ENCODE measurements at regions not wholly inside any gene's neighbourhood (a gene's known extent, or its start where the extent isn't known, plus 50 kb on each side); places are given as distances from the start of the nearest gene placed in this dataset.

DNA sequence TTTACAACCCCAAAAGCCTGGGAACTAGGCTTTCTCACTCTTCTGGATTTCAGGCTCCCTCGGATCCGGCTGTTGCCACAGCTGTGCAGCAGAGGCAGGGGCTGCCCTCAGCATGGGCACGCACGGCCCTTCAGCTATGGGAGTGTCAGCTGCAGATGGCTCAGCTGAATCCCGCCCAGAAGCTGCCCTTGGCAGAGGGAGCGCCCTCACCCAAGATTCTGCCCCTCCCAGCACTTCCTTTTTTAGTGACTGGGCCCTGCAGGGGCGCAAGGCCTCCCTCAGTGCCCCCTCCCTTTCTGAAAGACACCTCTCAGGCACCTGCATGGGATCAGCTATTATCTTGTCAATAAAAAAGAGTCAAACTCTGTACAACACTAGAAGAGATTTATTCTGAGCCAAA lies 67.9 kb upstream of the THBS2 start:
- Histone ChIP-seq H3K27me3 (ENCODE audit: insufficient read depth) (no peaks in the 10 kb centered on the region), H4K20me1 (ENCODE audit: insufficient read depth) (no peaks in the 10 kb centered on the region), H3K4me3 (ENCODE audit: low read depth in 2 of 2, low read length in 1 of 2) (no peak overlapping the region), H3K4me2 (no peak overlapping the region), H3K36me3 (replicated peaks in 1 of 2; ENCODE audit: control insufficient read depth in 1 of 2, insufficient read depth in 2 of 2, low read length in 1 of 2) (no peaks in the 10 kb centered on the region), H3F3A (replicated peaks; ENCODE audit: insufficient read depth) (no peaks in the 10 kb centered on the region), H3K9ac (no peak overlapping the region), H3K79me2 (ENCODE audit: insufficient read depth) (no peaks in the 10 kb centered on the region), H3K9me3 (no peaks in the 10 kb centered on the region), H3K27ac (ENCODE audit: low read depth in 2 of 2, low read length in 1 of 2) (no peak overlapping the region), H3K9me2 (no peaks in the 10 kb centered on the region), H3K4me1 (ENCODE audit: control insufficient read depth in 1 of 2, insufficient read depth in 2 of 2, low read depth in 1 of 2, low read length in 1 of 2) (no peaks in the 10 kb centered on the region), H2AFZ (ENCODE audit: low read depth) (no peak overlapping the region)
- ChIA-PET CTCF (no interaction called here), POLR2A (no interaction called here)
- TF ChIP-seq MEF2A (IDR thresholded peaks at IDR 0.05; ENCODE audit: borderline replicate concordance, low read depth) = no peak
- TF ChIP-seq, protein P1, sequence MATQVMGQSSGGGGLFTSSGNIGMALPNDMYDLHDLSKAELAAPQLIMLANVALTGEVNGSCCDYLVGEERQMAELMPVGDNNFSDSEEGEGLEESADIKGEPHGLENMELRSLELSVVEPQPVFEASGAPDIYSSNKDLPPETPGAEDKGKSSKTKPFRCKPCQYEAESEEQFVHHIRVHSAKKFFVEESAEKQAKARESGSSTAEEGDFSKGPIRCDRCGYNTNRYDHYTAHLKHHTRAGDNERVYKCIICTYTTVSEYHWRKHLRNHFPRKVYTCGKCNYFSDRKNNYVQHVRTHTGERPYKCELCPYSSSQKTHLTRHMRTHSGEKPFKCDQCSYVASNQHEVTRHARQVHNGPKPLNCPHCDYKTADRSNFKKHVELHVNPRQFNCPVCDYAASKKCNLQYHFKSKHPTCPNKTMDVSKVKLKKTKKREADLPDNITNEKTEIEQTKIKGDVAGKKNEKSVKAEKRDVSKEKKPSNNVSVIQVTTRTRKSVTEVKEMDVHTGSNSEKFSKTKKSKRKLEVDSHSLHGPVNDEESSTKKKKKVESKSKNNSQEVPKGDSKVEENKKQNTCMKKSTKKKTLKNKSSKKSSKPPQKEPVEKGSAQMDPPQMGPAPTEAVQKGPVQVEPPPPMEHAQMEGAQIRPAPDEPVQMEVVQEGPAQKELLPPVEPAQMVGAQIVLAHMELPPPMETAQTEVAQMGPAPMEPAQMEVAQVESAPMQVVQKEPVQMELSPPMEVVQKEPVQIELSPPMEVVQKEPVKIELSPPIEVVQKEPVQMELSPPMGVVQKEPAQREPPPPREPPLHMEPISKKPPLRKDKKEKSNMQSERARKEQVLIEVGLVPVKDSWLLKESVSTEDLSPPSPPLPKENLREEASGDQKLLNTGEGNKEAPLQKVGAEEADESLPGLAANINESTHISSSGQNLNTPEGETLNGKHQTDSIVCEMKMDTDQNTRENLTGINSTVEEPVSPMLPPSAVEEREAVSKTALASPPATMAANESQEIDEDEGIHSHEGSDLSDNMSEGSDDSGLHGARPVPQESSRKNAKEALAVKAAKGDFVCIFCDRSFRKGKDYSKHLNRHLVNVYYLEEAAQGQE (IDR thresholded peaks at IDR 0.05; ENCODE audit: low read depth, low read length) = no peak
- TF ChIP-seq RAD21 (IDR thresholded peaks at IDR 0.05; ENCODE audit: low read length) = no peak
- TF ChIP-seq TAF1 (IDR thresholded peaks at IDR 0.05; ENCODE audit: borderline replicate concordance, low read depth, low read length) = no peak
- TF ChIP-seq, protein P2, sequence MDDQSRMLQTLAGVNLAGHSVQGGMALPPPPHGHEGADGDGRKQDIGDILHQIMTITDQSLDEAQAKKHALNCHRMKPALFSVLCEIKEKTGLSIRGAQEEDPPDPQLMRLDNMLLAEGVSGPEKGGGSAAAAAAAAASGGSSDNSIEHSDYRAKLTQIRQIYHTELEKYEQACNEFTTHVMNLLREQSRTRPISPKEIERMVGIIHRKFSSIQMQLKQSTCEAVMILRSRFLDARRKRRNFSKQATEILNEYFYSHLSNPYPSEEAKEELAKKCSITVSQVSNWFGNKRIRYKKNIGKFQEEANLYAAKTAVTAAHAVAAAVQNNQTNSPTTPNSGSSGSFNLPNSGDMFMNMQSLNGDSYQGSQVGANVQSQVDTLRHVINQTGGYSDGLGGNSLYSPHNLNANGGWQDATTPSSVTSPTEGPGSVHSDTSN (IDR thresholded peaks at IDR 0.05) = no peak
- TF ChIP-seq SIN3A (IDR thresholded peaks at IDR 0.05; ENCODE audit: borderline replicate concordance, low read depth, low read length) = no peak
- no peak for TF ChIP-seq GATA2 (CRISPR knock-in tag; IDR thresholded peaks at IDR 0.05)
- TF ChIP-seq FOXJ3 (CRISPR knock-in tag; IDR thresholded peaks at IDR 0.05) = no peak
- no peak for TF ChIP-seq MXI1 (IDR thresholded peaks at IDR 0.05; ENCODE audit: low read depth, low read length)
- TF ChIP-seq RFX5 (IDR thresholded peaks at IDR 0.05; ENCODE audit: low read length) = no peak
- no peak for TF ChIP-seq CHD2 (IDR thresholded peaks at IDR 0.05; ENCODE audit: low read length, partially characterized antibody)
- TF ChIP-seq FOSL2 (IDR thresholded peaks at IDR 0.05; ENCODE audit: borderline replicate concordance, low read depth) = no peak
- no peak for TF ChIP-seq GABPA (IDR thresholded peaks at IDR 0.05; ENCODE audit: low read depth)
- WGBS (ENCODE audit: low lambda C conversion rate) = 75% methylated on average over 4 of the region's 7 CpGs
- DNase-seq = no peak

DNA sequence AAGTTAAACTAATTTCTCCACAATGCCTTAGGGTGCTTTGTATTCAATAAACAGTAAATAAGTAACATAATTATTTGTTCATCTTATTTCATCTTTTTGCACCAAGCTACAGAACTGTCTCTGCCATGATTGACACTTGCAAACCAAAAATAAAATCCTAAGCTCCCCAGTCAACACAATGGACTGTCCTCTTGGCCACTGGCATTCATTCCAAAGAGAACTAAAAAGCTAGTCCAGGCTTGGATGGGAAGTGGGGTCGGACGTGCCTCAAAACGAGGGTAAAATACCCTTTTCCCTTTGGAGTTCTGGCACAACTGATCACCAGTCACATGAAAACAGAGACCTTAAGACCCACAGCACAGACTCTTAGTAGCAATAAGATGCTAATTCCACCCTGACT lies 66.4 kb upstream of the THBS2 start:
- Histone ChIP-seq H3K9ac (no peak overlapping the region), H2AFZ (ENCODE audit: low read depth) (no peak overlapping the region), H3F3A (replicated peaks; ENCODE audit: insufficient read depth) (no peaks in the 10 kb centered on the region), H3K4me3 (ENCODE audit: low read depth in 2 of 2, low read length in 1 of 2) (no peak overlapping the region), H3K36me3 (replicated peaks in 1 of 2; ENCODE audit: control insufficient read depth in 1 of 2, insufficient read depth in 2 of 2, low read length in 1 of 2) (no peaks in the 10 kb centered on the region), H3K9me3 (no peaks in the 10 kb centered on the region), H4K20me1 (ENCODE audit: insufficient read depth) (no peaks in the 10 kb centered on the region), H3K27me3 (ENCODE audit: insufficient read depth) (no peaks in the 10 kb centered on the region), H3K4me2 (no peak overlapping the region), H3K9me2 (no peaks in the 10 kb centered on the region), H3K79me2 (ENCODE audit: insufficient read depth) (no peaks in the 10 kb centered on the region), H3K4me1 (ENCODE audit: control insufficient read depth in 1 of 2, insufficient read depth in 2 of 2, low read depth in 1 of 2, low read length in 1 of 2) (no peaks in the 10 kb centered on the region), H3K27ac (ENCODE audit: low read depth in 2 of 2, low read length in 1 of 2) (no peak overlapping the region)
- CTCF ChIA-PET = no interaction called here
- DNase-seq = no peak
- POLR2A ChIA-PET = no interaction called here
- 67% methylated on average over 3 of the region's 3 CpGs for WGBS (ENCODE audit: low lambda C conversion rate)
- no peak for TF ChIP-seq EZH2phosphoT487 (IDR thresholded peaks at IDR 0.05; ENCODE audit: borderline replicate concordance, low read depth)
- TF ChIP-seq SMC3 (IDR thresholded peaks at IDR 0.05; ENCODE audit: low read depth, low read length) = no peak
- TF ChIP-seq EP300 (IDR thresholded peaks at IDR 0.05; ENCODE audit: borderline replicate concordance in 1 of 2, low read depth in 1 of 2, low read length in 1 of 2) = no peak
- TF ChIP-seq, protein P1 (IDR thresholded peaks at IDR 0.05; ENCODE audit: low read depth, low read length) = no peak
- TF ChIP-seq ELF1 (IDR thresholded peaks at IDR 0.05) = no peak
- no peak for TF ChIP-seq NFIC (IDR thresholded peaks at IDR 0.05; ENCODE audit: borderline replicate concordance)
- TF ChIP-seq MEF2A (IDR thresholded peaks at IDR 0.05; ENCODE audit: borderline replicate concordance, low read depth) = no peak
- TF ChIP-seq GABPA (IDR thresholded peaks at IDR 0.05; ENCODE audit: low read depth) = no peak
- no peak for TF ChIP-seq RFX5 (IDR thresholded peaks at IDR 0.05; ENCODE audit: low read length)
- TF ChIP-seq RXRA (IDR thresholded peaks at IDR 0.05; ENCODE audit: borderline replicate concordance, low read depth) = no peak
- TF ChIP-seq, protein P3, sequence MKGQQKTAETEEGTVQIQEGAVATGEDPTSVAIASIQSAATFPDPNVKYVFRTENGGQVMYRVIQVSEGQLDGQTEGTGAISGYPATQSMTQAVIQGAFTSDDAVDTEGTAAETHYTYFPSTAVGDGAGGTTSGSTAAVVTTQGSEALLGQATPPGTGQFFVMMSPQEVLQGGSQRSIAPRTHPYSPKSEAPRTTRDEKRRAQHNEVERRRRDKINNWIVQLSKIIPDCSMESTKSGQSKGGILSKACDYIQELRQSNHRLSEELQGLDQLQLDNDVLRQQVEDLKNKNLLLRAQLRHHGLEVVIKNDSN (IDR thresholded peaks at IDR 0.05; ENCODE audit: borderline replicate concordance, low read depth) = no peak
- TF ChIP-seq FOXJ3 (CRISPR knock-in tag; IDR thresholded peaks at IDR 0.05) = no peak
